HG03565 (cell line): ENCODE measurements at regions not wholly inside any gene's neighbourhood (a gene's known extent, or its start where the extent isn't known, plus 50 kb on each side); places are given as distances from the start of the nearest gene placed in this dataset.
"Not testable (repeated sequence)": the region's sequence is repeated elsewhere in the genome, so short reads cannot be mapped to it uniquely, and the experiment has no call there.

Experiments used
- ATAC-seq: cut with Tn5 transposase; IDR thresholded peaks from one replicate; pipeline ENCODE4 v1.9.1; 2021; ENCODE audit warnings: mild to moderate bottlenecking, moderate library complexity; ENCODE audit not compliant: unreplicated experiment

GRCh38 chr2:133624551-133624950 lies 56.3 kb upstream of the NCKAP5 start:
- no peak for ATAC-seq

GRCh38 chr2:133627741-133628140 lies 59.5 kb upstream of the NCKAP5 start:
- no peak for ATAC-seq

GRCh38 chr2:133633309-133633708 lies 65.0 kb upstream of the NCKAP5 start:
- ATAC-seq = no peak

GRCh38 chr2:133633881-133634409 lies 65.7 kb upstream of the NCKAP5 start:
- ATAC-seq = no peak

- ATAC-seq = no peak
Observed at GRCh38 chr2:133635131-133635530, 66.9 kb upstream of the NCKAP5 start.

- no peak for ATAC-seq
Observed at GRCh38 chr2:133636287-133636686, 68.0 kb upstream of the NCKAP5 start.

- no peak for ATAC-seq
Observed at GRCh38 chr2:133640103-133640502, 71.8 kb upstream of the NCKAP5 start.

GRCh38 chr2:133641497-133641896 lies 73.2 kb upstream of the NCKAP5 start:
- no peak for ATAC-seq

- ATAC-seq = no peak
Observed at GRCh38 chr2:133641942-133642725, 73.9 kb upstream of the NCKAP5 start.

- ATAC-seq = no peak
Observed at GRCh38 chr2:133642791-133643191, 74.5 kb upstream of the NCKAP5 start.

- ATAC-seq = no peak
Observed at GRCh38 chr2:133643863-133644262, 75.6 kb upstream of the NCKAP5 start.

- ATAC-seq = no peak
Observed at GRCh38 chr2:133644846-133645245, 76.6 kb upstream of the NCKAP5 start.

GRCh38 chr2:133647386-133647785 lies 79.1 kb upstream of the NCKAP5 start:
- ATAC-seq = not testable (repeated sequence)

GRCh38 chr2:133651861-133652260 lies 83.6 kb upstream of the NCKAP5 start:
- no peak for ATAC-seq

GRCh38 chr2:133652398-133652797 lies 84.1 kb upstream of the NCKAP5 start:
- ATAC-seq = no peak

- ATAC-seq = no peak
Observed at GRCh38 chr2:133653056-133653455, 84.8 kb upstream of the NCKAP5 start.

GRCh38 chr2:133654949-133655348 lies 86.7 kb upstream of the NCKAP5 start:
- no peak for ATAC-seq

- ATAC-seq = no peak
Observed at GRCh38 chr2:133655610-133656009, 87.3 kb upstream of the NCKAP5 start.

- ATAC-seq = no peak
Observed at GRCh38 chr2:133657591-133657990, 89.3 kb upstream of the NCKAP5 start.

GRCh38 chr2:133658020-133658903 lies 90.0 kb upstream of the NCKAP5 start:
- ATAC-seq = no peak

GRCh38 chr2:133660510-133660909 lies 92.2 kb upstream of the NCKAP5 start:
- no peak for ATAC-seq

- ATAC-seq = no peak
Observed at GRCh38 chr2:133661392-133661791, 93.1 kb upstream of the NCKAP5 start.
